Cardiac fibroblast (primary cell): ENCODE measurements at regions not wholly inside any gene's neighbourhood (a gene's known extent, or its start where the extent isn't known, plus 50 kb on each side); places are given as distances from the start of the nearest gene placed in this dataset.

Experiments used
- DNase-seq, 2 donors: peaks; one replicate each; pipeline versions ENCODE4 v3.0.0 to v3.0.0-alpha.2; 2010; ENCODE audit warnings: low read depth in 2 of 2
- H3K4me3 ChIP-seq, 2 donors: replicated peaks in 1 of 2; 1 replicate in 1 of 2; 2 replicates in 1 of 2; pipeline ENCODE4 v1.5.1; 2011; ENCODE audit warnings: low read depth in 2 of 2, low read length in 2 of 2, mild to moderate bottlenecking in 2 of 2, moderate library complexity in 1 of 2
- CTCF ChIP-seq: IDR thresholded peaks from one replicate; pipeline ENCODE4 v1.5.1; 2011; ENCODE audit warnings: low read depth, mild to moderate bottlenecking, low read length, inconsistent platforms

- TF ChIP-seq CTCF, result no peak
- H3K4me3 ChIP-seq, result no peak overlapping the region
- DNase-seq, result no peak
These were observed 460.3 kb downstream of the QKI start for GRCh38 chr6:163874784-163875183.

GRCh38 chr6:163872335-163872734 lies 457.8 kb downstream of the QKI start:
- no peak for TF ChIP-seq CTCF
- no peak overlapping the region for H3K4me3 ChIP-seq
- peak; percentile 77 to 92 for DNase-seq

GRCh38 chr6:163871616-163872015 lies 457.1 kb downstream of the QKI start:
- H3K4me3 ChIP-seq, result no peak overlapping the region
- DNase-seq, result no peak
- no peak for TF ChIP-seq CTCF

- TF ChIP-seq CTCF, result no peak
- no peak overlapping the region for H3K4me3 ChIP-seq
- DNase-seq, result no peak
These were observed 453.2 kb downstream of the QKI start for GRCh38 chr6:163867518-163868292.

GRCh38 chr6:163866192-163866591 lies 451.7 kb downstream of the QKI start:
- no peak for DNase-seq
- no peak overlapping the region for H3K4me3 ChIP-seq
- no peak for TF ChIP-seq CTCF

- DNase-seq, result no peak
- no peak for TF ChIP-seq CTCF
- no peak overlapping the region for H3K4me3 ChIP-seq
These were observed 449.0 kb downstream of the QKI start for GRCh38 chr6:163863565-163863964.

GRCh38 chr6:163862701-163863100 lies 448.2 kb downstream of the QKI start:
- DNase-seq, result no peak
- no peak overlapping the region for H3K4me3 ChIP-seq
- TF ChIP-seq CTCF, result no peak
